ENCODE measurements at regions not wholly inside any gene's neighbourhood (a gene's known extent, or its start where the extent isn't known, plus 50 kb on each side); places are given as distances from the start of the nearest gene placed in this dataset.

- no peak for DNase-seq
Observed at GRCh38 chr20:62527781-62528180, 52.0 kb upstream of the GATA5 start.

GRCh38 chr20:62528983-62529891 lies 53.4 kb upstream of the GATA5 start:
- DNase-seq: no peak

DNA sequence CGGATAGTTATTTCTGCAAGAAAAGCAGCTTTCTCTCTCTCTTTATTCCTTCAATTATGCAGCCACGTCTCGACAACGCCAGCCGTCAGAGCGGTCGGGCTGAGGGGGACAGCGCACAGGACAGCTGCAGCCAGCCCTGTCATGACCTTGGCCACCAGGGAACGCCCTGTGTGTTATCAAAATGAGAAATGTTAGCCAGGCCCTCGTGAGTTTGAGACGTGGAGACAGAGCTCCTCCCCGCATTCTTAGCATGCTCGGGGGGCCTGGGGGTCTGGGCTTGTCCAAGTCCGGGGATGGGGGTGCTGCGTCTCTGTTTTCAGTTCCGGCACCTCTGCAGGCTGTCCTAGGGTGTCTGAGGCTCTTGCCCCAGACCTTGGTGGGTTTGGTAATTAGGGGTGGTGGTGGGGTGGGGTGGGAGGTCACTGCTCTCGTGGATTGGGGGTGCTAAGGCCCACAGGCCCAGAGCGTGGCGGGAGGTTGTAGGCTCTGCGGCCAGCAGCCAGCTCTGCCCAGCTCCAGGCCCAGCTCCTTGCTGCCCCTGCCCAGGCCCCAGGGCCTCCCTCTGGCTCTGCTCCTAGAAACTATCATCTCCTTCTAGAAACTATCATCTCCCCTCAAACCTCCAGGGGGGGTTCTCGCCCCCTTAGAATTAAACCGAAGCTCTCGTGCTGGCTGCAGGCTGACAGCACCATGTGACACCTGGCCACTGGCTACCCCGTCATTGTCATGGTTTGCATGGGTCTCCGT lies 54.3 kb upstream of the GATA5 start:
- no peak for DNase-seq

- no peak for DNase-seq
Observed at GRCh38 chr20:62530643-62531032, 54.8 kb upstream of the GATA5 start.

DNA sequence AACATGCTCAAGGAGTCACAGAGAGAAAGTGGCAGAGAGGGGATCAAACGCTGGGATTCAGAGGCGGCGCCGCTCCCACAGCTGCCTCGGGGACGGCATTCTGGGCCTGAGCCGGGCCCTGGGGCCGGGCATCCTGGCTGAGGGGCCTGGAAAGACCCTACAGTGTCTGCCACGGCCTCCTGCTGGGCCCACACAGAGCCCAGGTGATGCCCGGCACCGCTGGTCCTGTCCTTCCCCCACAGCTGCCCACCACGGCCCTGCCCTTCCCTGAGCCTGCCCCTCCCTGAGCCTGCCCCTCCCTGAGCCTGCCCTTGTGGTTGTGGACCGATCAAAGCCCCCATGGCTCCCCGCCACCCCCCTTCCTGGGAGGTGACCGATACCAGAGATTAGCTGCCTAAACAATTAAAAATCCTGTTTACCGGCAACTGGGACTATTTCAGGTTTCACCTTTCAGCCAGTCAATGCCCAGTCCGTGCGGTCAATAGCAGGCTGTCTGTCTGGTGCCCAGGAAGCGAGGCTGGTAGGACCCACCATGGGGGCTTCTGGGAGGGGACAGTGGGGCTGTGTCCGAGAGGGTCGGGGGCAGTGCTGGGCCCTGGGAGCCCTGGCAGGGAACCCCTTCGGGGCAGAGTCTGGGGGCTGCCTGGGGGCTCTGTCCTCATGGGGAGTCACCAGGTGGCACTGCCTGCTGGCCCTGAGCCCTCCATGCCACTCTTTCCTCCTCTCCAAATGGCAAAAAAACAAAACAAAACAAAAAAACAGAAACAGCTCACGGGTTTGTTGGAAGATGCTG lies 55.4 kb upstream of the GATA5 start:
- no peak for DNase-seq

DNA sequence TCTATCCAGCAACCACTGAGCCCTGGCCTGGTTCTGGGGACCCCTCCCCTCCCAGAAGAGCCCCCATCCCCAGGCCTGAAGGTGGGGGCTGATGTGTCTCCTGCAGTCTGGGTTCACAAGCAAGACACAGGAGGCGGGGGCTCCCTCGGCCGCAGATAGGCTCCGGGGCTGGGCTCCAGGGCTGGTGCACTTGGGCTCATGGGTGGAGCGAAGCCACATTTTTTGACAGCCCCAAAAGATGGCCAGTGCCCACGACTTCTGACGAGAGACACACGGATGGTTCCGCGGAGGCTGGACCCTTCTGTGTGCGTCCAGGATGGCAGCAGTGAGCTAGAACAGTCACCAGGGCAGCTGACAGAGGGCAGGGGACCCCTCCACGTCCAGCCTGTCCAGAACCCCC lies 57.1 kb upstream of the GATA5 start:
- DNase-seq: no peak

- DNase-seq: no peak
Observed at GRCh38 chr20:62533591-62534495, 58.0 kb upstream of the GATA5 start.

GRCh38 chr20:62534526-62535221 lies 58.9 kb upstream of the GATA5 start:
- DNase-seq: no peak

DNA sequence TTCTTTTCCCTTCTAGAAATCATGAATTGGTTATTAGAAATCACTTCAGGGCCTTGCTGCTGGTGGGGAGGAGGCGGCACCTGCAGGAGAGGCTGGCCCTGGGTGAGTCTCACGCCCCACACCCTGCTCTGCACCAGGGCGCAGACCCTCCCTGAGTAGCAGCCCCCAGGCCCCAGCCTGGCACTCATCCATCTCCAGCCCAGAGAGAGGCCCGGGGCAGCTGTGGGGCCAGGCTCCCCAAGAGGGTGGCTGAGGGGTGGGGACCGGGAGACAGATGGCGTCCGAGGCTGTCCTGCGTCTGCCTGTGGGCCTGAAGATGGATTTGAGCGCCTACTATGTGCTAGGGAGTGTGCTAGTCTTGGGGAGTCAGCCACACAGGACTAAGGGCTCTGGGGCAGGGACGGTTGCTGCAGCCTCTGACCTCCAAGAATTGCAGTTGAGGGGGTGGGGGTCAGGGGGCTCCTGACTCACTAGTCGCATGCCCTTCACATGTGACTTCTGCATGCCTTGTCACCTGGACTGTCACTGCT lies 59.6 kb upstream of the GATA5 start:
- DNase-seq: no peak

DNA sequence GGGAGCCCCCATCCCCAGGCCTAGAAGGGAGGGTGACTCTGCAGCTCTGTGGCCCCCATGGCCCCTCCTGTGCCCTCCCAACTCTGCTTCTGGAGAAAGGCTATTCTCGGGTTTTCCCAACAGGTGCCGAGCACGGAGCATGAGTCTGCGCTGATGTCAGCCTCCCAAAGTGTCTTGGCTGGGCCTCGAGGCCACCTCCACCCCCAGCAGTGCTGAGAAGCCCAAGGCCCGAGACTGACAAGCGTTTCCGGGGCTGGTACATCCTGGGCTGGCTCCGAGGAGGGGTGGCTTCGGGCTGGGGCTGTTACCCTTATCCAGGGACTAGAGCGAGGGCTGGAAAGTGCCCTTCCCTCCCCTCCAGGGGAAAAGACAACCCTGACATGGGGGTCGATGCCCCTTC lies 60.2 kb upstream of the GATA5 start:
- DNase-seq: no peak

GRCh38 chr20:62536871-62537401 lies 61.1 kb upstream of the GATA5 start:
- no peak for DNase-seq

GRCh38 chr20:62537649-62538292 lies 62.0 kb upstream of the GATA5 start:
- DNase-seq: no peak

DNA sequence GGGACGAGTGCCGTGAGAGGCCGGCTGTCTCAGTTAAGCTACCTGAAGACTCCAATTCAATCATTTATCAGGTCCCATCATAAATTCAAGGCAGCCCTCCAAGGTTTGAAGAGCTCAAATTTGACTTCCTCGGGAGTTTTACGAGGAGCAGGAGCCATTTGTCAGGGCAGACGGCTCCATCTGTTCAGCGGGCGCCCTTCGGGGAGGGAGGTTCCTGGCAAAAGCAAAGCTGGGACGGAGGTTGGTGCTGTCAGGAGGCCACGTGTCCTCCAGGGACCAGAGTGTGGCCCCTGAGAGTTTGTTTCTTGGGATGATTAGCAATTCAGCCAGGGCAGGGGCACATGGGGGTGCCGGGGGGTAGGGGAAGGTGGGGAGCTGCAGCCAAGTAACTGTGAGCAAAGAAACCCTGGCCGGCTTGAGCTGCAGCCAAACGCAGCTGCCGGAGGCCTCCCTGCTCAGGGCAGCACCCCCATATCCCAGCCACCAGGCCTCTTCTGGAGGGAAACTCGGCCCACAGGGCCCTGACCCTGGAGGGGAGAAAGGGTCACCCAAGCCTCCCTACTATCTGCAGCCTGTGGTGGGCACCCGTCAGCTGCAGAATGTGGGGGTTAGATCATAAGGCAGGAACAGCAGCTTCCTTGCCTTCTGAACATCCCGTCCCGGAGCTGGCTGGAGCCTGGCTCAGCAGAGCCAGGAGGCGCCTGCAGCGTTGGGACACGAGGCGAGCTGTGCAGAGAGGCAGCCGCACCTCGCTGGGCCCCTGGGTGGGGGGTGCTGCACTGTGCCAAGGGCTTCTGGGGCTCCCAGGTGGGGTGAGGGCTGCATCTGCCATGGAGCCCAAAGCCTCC lies 63.6 kb upstream of the GATA5 start:
- DNase-seq: no peak

DNA sequence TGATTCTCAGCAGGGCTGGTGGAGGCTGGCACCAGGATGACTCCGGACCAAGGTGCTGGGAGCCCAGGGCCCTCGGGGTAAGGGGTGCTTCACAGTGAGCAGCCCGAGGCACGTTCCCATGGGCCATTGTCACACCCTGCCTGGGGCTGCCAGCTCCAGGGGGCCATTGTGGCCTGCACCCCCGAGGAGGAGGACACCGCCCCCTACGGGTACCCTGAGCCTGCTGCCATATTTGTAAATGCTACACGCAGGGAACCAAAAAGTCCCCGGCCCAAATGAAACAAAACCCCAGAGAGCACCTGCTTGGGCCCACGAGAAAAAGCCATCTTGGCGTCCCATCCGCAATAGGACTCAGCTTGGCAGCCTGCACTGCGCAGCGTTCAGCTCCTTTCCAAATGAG lies 64.7 kb upstream of the GATA5 start:
- no peak for DNase-seq

DNA sequence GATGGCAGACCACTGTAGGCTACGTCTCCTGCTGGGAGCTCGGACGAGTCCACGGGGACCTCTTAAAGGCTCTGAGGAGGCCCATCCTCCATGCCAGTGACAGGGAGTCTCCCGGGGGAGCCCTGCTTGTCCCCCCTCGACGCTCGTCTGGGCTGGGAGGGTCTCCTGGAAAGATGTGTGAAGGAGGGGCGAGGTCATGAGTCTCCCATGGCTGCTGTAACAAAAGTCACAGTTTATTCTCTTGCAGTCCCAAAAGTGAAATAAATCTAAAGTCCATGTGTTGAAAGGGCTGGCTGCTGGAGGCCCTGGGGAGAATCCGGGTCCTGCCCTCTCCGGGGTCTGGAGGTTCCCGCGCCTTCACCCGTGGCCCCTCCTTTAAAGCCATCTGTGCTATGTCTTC lies 67.1 kb upstream of the GATA5 start:
- DNase-seq: no peak

DNA sequence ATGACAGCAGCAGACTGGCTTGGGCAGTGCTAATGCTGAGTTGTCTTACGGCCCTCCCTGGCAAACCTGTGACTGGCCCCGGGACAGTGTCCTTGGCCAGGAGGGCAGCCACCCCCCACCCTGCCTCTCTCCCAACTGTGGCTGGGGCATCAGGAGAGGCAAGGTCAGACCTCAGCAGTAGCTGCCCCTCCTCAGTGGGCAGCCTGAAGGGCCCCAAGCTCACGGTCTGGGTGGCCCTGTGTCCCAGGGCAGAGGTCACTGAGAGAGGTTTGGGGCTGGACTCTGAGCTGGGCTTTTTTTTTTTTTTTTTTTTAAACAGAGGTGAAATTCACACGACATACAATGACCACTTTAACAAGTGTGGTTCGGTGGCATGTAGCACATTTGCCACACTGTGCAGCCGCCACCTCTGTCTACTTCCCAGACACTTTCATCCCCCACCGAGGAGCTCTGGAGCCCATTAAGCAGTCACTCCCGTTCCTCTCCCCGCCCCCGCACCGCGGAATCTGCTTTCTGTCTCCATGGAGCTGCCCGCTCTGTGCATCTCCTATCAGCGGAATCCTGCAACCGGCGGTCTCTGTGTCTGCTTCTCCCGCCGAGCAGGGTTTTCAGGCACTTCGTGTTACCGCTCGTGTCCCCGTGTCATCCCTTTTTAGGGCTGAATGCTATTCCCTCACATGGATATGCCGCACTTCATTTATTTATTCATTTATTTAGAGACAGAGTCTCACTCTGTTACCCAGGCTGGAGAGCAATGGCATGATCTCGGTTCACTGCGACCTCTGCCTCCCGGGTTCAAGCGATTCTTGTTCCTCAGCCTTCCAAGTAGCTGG lies 67.9 kb upstream of the GATA5 start:
- DNase-seq: no peak

DNA sequence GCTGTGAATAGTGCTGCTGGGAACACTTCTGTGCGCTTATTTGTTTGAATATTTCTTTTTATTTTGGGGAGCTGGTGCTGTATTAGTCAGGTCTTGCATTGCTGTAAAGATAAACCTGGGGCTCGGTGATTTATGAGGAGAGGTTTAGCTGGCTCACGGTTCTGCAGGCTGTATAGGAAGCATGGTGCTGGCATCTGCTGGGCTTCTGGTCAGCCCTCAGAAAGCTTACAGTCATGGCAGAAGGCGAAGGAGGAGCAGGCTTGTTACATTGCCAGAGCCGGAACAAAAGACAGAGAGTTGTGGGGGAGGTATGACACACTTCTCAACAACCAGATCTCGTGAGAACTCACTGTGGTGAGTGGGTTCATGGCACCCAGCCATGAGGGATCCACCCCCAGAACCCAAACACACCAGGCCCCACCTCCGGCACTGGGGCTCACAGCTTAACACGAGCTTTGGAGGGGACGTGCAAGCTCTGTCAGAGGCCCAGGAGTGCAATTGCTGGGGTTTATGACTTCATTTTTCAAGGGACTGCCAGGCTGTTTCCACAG lies 68.8 kb upstream of the GATA5 start:
- DNase-seq: no peak

- no peak for DNase-seq
Observed at GRCh38 chr20:62545271-62545670, 69.5 kb upstream of the GATA5 start.
